Thyroid gland (tissue), 4 donors: ENCODE measurements at regions not wholly inside any gene's neighbourhood (a gene's known extent, or its start where the extent isn't known, plus 50 kb on each side); places are given as distances from the start of the nearest gene placed in this dataset.

ENCODE experiments used
- POLR2A ChIP-seq, 2 donors: fragments of 450-650 bp; IDR thresholded peaks; one replicate each; pipeline ENCODE4 v1.6.1; 2017; ENCODE audit warnings: antibody characterized with exemption in 2 of 2, mild to moderate bottlenecking in 2 of 2, moderate library complexity in 1 of 2
- TF ChIP-seq, protein P1 (sequence below), 6 experiments: fragments of 200-600 bp in 3 of 6; fragments of 450-650 bp in 3 of 6; sonication (generic) in 3 of 6; IDR thresholded peaks; one replicate each; pipeline ENCODE4 v1.5.1; 2016 to 2019; ENCODE audit warnings: antibody characterized with exemption in 6 of 6, mild to moderate bottlenecking in 2 of 6, inconsistent platforms in 1 of 6, moderate library complexity in 1 of 6

DNA sequence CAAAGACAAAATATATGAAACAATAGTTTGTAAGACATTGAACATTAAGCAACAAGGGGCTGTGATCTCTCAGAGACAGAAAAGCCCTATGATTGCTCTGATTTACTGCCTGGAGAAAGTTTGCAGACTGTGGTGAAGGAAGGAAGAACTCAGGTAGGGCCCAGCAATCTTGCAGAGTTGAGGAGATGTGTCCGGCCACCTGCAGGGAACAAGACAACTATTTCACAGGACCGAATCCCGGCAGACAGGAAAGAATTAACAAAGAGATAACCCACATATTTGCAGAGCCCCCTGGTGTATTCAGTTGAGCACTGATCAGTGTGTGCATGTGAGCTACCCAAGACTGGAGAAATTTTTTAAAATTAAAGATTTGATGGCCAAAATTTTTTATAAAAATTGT is 58.3 kb upstream of the FMN2 start:
- TF ChIP-seq, protein P1, sequence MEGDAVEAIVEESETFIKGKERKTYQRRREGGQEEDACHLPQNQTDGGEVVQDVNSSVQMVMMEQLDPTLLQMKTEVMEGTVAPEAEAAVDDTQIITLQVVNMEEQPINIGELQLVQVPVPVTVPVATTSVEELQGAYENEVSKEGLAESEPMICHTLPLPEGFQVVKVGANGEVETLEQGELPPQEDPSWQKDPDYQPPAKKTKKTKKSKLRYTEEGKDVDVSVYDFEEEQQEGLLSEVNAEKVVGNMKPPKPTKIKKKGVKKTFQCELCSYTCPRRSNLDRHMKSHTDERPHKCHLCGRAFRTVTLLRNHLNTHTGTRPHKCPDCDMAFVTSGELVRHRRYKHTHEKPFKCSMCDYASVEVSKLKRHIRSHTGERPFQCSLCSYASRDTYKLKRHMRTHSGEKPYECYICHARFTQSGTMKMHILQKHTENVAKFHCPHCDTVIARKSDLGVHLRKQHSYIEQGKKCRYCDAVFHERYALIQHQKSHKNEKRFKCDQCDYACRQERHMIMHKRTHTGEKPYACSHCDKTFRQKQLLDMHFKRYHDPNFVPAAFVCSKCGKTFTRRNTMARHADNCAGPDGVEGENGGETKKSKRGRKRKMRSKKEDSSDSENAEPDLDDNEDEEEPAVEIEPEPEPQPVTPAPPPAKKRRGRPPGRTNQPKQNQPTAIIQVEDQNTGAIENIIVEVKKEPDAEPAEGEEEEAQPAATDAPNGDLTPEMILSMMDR (IDR thresholded peaks at IDR 0.05): no peak
- no peak for TF ChIP-seq POLR2A (IDR thresholded peaks at IDR 0.05)
